OCI-M1 (cell line): ENCODE measurements at regions not wholly inside any gene's neighbourhood (a gene's known extent, or its start where the extent isn't known, plus 50 kb on each side); places are given as distances from the start of the nearest gene placed in this dataset.

Experiments used
- DNase-seq: peaks from one replicate; lab custom pipeline; 2025; lab: John Stamatoyannopoulos, UW

DNA sequence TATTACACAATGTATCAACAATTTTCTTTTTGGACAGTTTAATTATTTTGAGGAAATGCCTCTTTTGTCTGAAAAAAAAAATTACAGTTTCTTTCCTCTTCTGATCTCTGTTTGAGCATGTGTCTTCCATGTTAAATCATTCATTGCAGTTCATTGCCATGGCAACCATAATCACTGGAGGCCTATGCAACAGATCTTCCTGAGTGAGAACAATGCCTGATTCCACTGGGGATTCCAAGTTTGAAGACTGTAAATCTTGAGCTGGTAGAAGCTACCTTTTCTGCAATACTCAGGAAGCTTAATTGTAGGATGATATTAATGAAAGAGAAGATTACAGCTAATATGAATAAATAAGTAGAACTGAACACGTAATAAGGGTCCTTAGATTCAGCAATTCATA lies 721.4 kb upstream of the CNTNAP5 start:
- no peak for DNase-seq
